Keratinocyte (primary cell): ENCODE measurements at regions not wholly inside any gene's neighbourhood (a gene's known extent, or its start where the extent isn't known, plus 50 kb on each side); places are given as distances from the start of the nearest gene placed in this dataset.

Source experiments
- DNase-seq: peaks from one replicate; pipeline ENCODE4 v3.0.0-alpha.2; 2011; ENCODE audit warnings: low read depth, missing footprints, low spot score
- FAIRE-seq: peaks from 2 replicates; lab custom pipeline; 2011; peaks lifted over from hg19 to GRCh38; lab: Jason Lieb, UNC
- H2AFZ ChIP-seq: 2 replicates; pipeline ENCODE4 v1.6.0; 2012; ENCODE audit warnings: low read length, control low read depth, inconsistent platforms; ENCODE audit not compliant: control insufficient read depth
- H3K27ac ChIP-seq: 2 replicates; pipeline ENCODE4 v1.5.1; 2011; ENCODE audit warnings: low read length; ENCODE audit not compliant: control insufficient read depth, insufficient read depth
- H3K27me3 ChIP-seq: 3 replicates; pipeline ENCODE4 v1.6.0; 2011; ENCODE audit warnings: low read length; ENCODE audit not compliant: control insufficient read depth, insufficient read depth; ENCODE audit errors: extremely low read depth
- H3K36me3 ChIP-seq, 2 experiments: 2 replicates in 1 of 2; 3 replicates in 1 of 2; pipeline ENCODE4 v1.5.1; 2011; ENCODE audit warnings: low read length in 2 of 2, mild to moderate bottlenecking in 1 of 2; ENCODE audit not compliant: control insufficient read depth in 2 of 2, insufficient read depth in 2 of 2; ENCODE audit errors: extremely low read depth in 1 of 2
- H3K4me1 ChIP-seq: 3 replicates; pipeline ENCODE4 v1.5.1; 2011; ENCODE audit warnings: low read length; ENCODE audit not compliant: control insufficient read depth, insufficient read depth; ENCODE audit errors: extremely low read depth
- H3K4me2 ChIP-seq: 3 replicates; pipeline ENCODE4 v1.6.0; 2011; ENCODE audit warnings: low read depth, low read length; ENCODE audit not compliant: control insufficient read depth, insufficient read depth; ENCODE audit errors: extremely low read depth
- H3K4me3 ChIP-seq, 3 experiments: fragments of 200-600 bp in 1 of 3; sonication (generic) in 1 of 3; 2 replicates in 2 of 3; 3 replicates in 1 of 3; pipeline ENCODE4 v1.5.1; 2011 to 2016; ENCODE audit warnings: low read length in 3 of 3, mild to moderate bottlenecking in 3 of 3, control low read depth in 2 of 3, inconsistent platforms in 1 of 3, low read depth in 1 of 3, mixed read lengths in 1 of 3, mixed run types in 1 of 3, moderate library complexity in 1 of 3; ENCODE audit not compliant: control insufficient read depth in 2 of 3, insufficient read depth in 2 of 3; ENCODE audit errors: extremely low read depth in 1 of 3
- H3K79me2 ChIP-seq: 2 replicates; pipeline ENCODE4 v1.6.0; 2012; ENCODE audit warnings: low read length; ENCODE audit not compliant: control insufficient read depth, insufficient read depth
- H3K9ac ChIP-seq: 3 replicates; pipeline ENCODE4 v1.6.0; 2011; ENCODE audit warnings: low read length; ENCODE audit not compliant: control insufficient read depth, insufficient read depth; ENCODE audit errors: extremely low read depth
- H3K9me1 ChIP-seq: 3 replicates; pipeline ENCODE4 v1.6.0; 2011; ENCODE audit warnings: low read length; ENCODE audit not compliant: control insufficient read depth, insufficient read depth; ENCODE audit errors: extremely low read depth
- H3K9me3 ChIP-seq: 2 replicates; pipeline ENCODE4 v1.5.1; 2012; ENCODE audit warnings: low read depth, low read length; ENCODE audit not compliant: control insufficient read depth
- H4K20me1 ChIP-seq: 3 replicates; pipeline ENCODE4 v1.6.0; 2011; ENCODE audit warnings: low read length; ENCODE audit not compliant: control insufficient read depth, insufficient read depth; ENCODE audit errors: extremely low read depth
- CTCF ChIP-seq, 3 experiments: IDR thresholded peaks in 1 of 3; conservative IDR thresholded peaks in 1 of 3; optimal IDR thresholded peaks in 1 of 3; 2 replicates in 2 of 3; 3 replicates in 1 of 3; pipeline versions ENCODE3 to v1.5.1; 2011; ENCODE audit warnings: low read length in 3 of 3, mild to moderate bottlenecking in 3 of 3, moderate library complexity in 2 of 3, control low read depth in 1 of 3, inconsistent platforms in 1 of 3; ENCODE audit not compliant: insufficient read depth in 2 of 3; ENCODE audit errors: extremely low read depth in 1 of 3
- EZH2 ChIP-seq: IDR thresholded peaks from one replicate; pipeline ENCODE4 v1.6.1; 2012; ENCODE audit warnings: inconsistent platforms, mild to moderate bottlenecking, low read length, moderate library complexity
- dilution Hi-C: fragments of 300-500 bp; cut with MboI; formaldehyde crosslinking; loops from one replicate; pipeline ENCODE4 v1.7.0; 2020; ENCODE audit warnings: low sequenced_read_pairs; ENCODE audit not compliant: extremely low pct_ligation_motif_present

- H2AFZ ChIP-seq = no peak overlapping the region
- H3K9ac ChIP-seq = no peak overlapping the region
- TF ChIP-seq CTCF (optimal IDR thresholded peaks at IDR 0.05 in 1 of 3, IDR thresholded peaks at IDR 0.05 in 1 of 3, conservative IDR thresholded peaks at IDR 0.05 in 1 of 3; ENCODE audit: extremely low read depth in 1 of 3, insufficient read depth in 2 of 3, low read length in 3 of 3) = no peak
- TF ChIP-seq EZH2 = no peak
- no peaks in the 10 kb centered on the region for H3K27me3 ChIP-seq
- H3K4me3 ChIP-seq = no peak overlapping the region
- H4K20me1 ChIP-seq = no peaks in the 10 kb centered on the region
- no peak for FAIRE-seq
- peaks cover 17% of the 10 kb centered on the region for H3K9me3 ChIP-seq
- DNase-seq = no peak
- H3K4me2 ChIP-seq = no peak overlapping the region
- no peaks in the 10 kb centered on the region for H3K4me1 ChIP-seq
- dilution Hi-C loops = no loop called here
- H3K9me1 ChIP-seq = no peaks in the 10 kb centered on the region
- H3K36me3 ChIP-seq = no peaks in the 10 kb centered on the region
- no peak overlapping the region for H3K27ac ChIP-seq
- H3K79me2 ChIP-seq = no peaks in the 10 kb centered on the region
Measured at GRCh38 chr10:131513901-131514300, 202.4 kb upstream of the TCERG1L start.

- Histone ChIP-seq H4K20me1 (no peaks in the 10 kb centered on the region), H3K4me3 (no peak overlapping the region), H3K4me1 (no peaks in the 10 kb centered on the region), H3K79me2 (no peaks in the 10 kb centered on the region), H3K4me2 (no peak overlapping the region), H3K36me3 (no peaks in the 10 kb centered on the region), H3K9me1 (no peaks in the 10 kb centered on the region), H3K9ac (no peak overlapping the region), H2AFZ (no peak overlapping the region), H3K27me3 (no peaks in the 10 kb centered on the region), H3K27ac (no peak overlapping the region), H3K9me3 (peaks cover 17% of the 10 kb centered on the region)
- no peak for DNase-seq
- no peak for FAIRE-seq
- dilution Hi-C loops = no loop called here
- TF ChIP-seq EZH2 (no peak), CTCF (optimal IDR thresholded peaks at IDR 0.05 in 1 of 3, IDR thresholded peaks at IDR 0.05 in 1 of 3, conservative IDR thresholded peaks at IDR 0.05 in 1 of 3; ENCODE audit: extremely low read depth in 1 of 3, insufficient read depth in 2 of 3, low read length in 3 of 3) (no peak)
Measured at GRCh38 chr10:131514454-131514853, 202.9 kb upstream of the TCERG1L start.
